Ovary (tissue), 7 donors: ENCODE measurements at regions not wholly inside any gene's neighbourhood (a gene's known extent, or its start where the extent isn't known, plus 50 kb on each side); places are given as distances from the start of the nearest gene placed in this dataset.

ENCODE experiments used
- DNase-seq, 5 donors: peaks; one replicate each; pipeline ENCODE4 v3.0.0-alpha.2; 2019 to 2020
- H3K27ac ChIP-seq, 2 donors: fragments of 200-600 bp; one replicate each; pipeline versions ENCODE4 v1.5.1 to v1.8.0; 2019 to 2022
- H3K27me3 ChIP-seq: fragments of 200-600 bp; one replicate; pipeline ENCODE4 v1.8.0; 2022
- H3K36me3 ChIP-seq: fragments of 200-600 bp; sonication (generic); one replicate; pipeline ENCODE4 v1.5.1; 2019
- H3K4me1 ChIP-seq: one replicate; pipeline ENCODE4 v1.8.1; 2013; ENCODE audit warnings: mild to moderate bottlenecking, moderate library complexity; ENCODE audit not compliant: insufficient read depth
- H3K4me3 ChIP-seq: fragments of 200-600 bp; sonication (generic); one replicate; pipeline ENCODE4 v1.5.1; 2017
- H3K9me3 ChIP-seq, 2 donors: fragments of 200-600 bp in 1 of 2; sonication (generic) in 1 of 2; one replicate each; pipeline versions ENCODE4 v1.5.1 to v1.8.1; 2013 to 2019; ENCODE audit warnings: mild to moderate bottlenecking in 1 of 2, moderate library complexity in 1 of 2
- CTCF ChIP-seq, 3 donors: fragments of 450-650 bp in 2 of 3; fragments of 200-600 bp in 1 of 3; IDR thresholded peaks; one replicate each; pipeline versions ENCODE4 v1.5.1 to v1.8.0; 2016 to 2022; ENCODE audit warnings: antibody characterized with exemption in 3 of 3, mild to moderate bottlenecking in 1 of 3
- EP300 ChIP-seq: sonication (generic); formaldehyde crosslinking; IDR thresholded peaks from one replicate; pipeline ENCODE4 v1.6.1; 2017; ENCODE audit warnings: antibody characterized with exemption
- POLR2A ChIP-seq: fragments of 450-650 bp; IDR thresholded peaks from one replicate; pipeline ENCODE4 v1.6.1; 2017; ENCODE audit warnings: antibody characterized with exemption, mild to moderate bottlenecking, moderate library complexity
- WGBS, 3 donors: extraction: QIAGEN DNeasy Blood & Tissue Kit in 1 of 3; methylation state at CpG; one replicate each; pipeline versions ENCODE4 v1.1.5 to v1.1.7; 2013 to 2017; 5-methylcytosine and 5-hydroxymethylcytosine counted together
- intact Hi-C, 4 donors: fragments of 100-400 bp; cut with DNase I; formaldehyde crosslinking; loops; one replicate each; pipeline versions ENCODE4 v1.11.0 to v1.15.1; 2022 to 2023
- donor health status: DM: no; HTN: no; CAD: no; lungs with moderate emphysema.
- donor health status: DM: no; HTN: no; CAD: no.
- donor health status: Bipolar disorder and iron deficiency.
- donor health status: DM: no; HTN: no; CAD: no.
- donor health status: DM: yes; HTN: yes; CAD: no.

- 68 to 76% (median 70%) methylated on average over 3 of the region's 3 CpGs for WGBS, 3 donors
- TF ChIP-seq CTCF (IDR thresholded peaks at IDR 0.05) (no peak), POLR2A (no peak), EP300 (no peak)
- no peaks in the 10 kb centered on the region for H3K27me3 ChIP-seq
- peaks cover 1% of the 10 kb centered on the region for H3K4me1 ChIP-seq
- intact Hi-C loops: no loop called here
- no peaks in the 10 kb centered on the region for H3K36me3 ChIP-seq
- no peaks in the 10 kb centered on the region for H3K9me3 ChIP-seq
- H3K27ac ChIP-seq: no peak overlapping the region
- no peak overlapping the region for H3K4me3 ChIP-seq
- no peak for DNase-seq
Observed at GRCh38 chr13:106686163-106686562, 118.2 kb upstream of the ARGLU1 start.

GRCh38 chr13:106685143-106685542 is 117.2 kb upstream of the ARGLU1 start:
- Histone ChIP-seq H3K36me3 (no peaks in the 10 kb centered on the region), H3K4me1 (peaks cover 1% of the 10 kb centered on the region), H3K27me3 (no peaks in the 10 kb centered on the region), H3K4me3 (no peak overlapping the region), H3K27ac (no peak overlapping the region), H3K9me3 (no peaks in the 10 kb centered on the region)
- intact Hi-C loops: no loop called here
- WGBS, 3 donors: 87 to 91% (median 87%) methylated on average over 6 of the region's 6 CpGs
- DNase-seq: no peak
- TF ChIP-seq CTCF (IDR thresholded peaks at IDR 0.05): no peak
- TF ChIP-seq POLR2A: no peak
- TF ChIP-seq EP300: no peak

- no peak for TF ChIP-seq POLR2A
- no peak for TF ChIP-seq CTCF (IDR thresholded peaks at IDR 0.05)
- TF ChIP-seq EP300: no peak
- H3K4me3 ChIP-seq: no peak overlapping the region
- intact Hi-C loops: no loop called here
- DNase-seq: no peak
- H3K27me3 ChIP-seq: no peaks in the 10 kb centered on the region
- peaks cover 1% of the 10 kb centered on the region for H3K4me1 ChIP-seq
- no peaks in the 10 kb centered on the region for H3K9me3 ChIP-seq
- no peak overlapping the region for H3K27ac ChIP-seq
- WGBS, 3 donors: 95 to 100% (median 95%) methylated on average over 3 of the region's 3 CpGs
- no peaks in the 10 kb centered on the region for H3K36me3 ChIP-seq
Observed at GRCh38 chr13:106683918-106684317, 116.0 kb upstream of the ARGLU1 start.

- TF ChIP-seq POLR2A: no peak
- no peak for TF ChIP-seq EP300
- no peak for TF ChIP-seq CTCF (IDR thresholded peaks at IDR 0.05)
- Histone ChIP-seq H3K9me3 (no peaks in the 10 kb centered on the region), H3K4me3 (no peak overlapping the region), H3K36me3 (no peaks in the 10 kb centered on the region), H3K27me3 (no peaks in the 10 kb centered on the region), H3K4me1 (peaks cover 1% of the 10 kb centered on the region), H3K27ac (no peak overlapping the region)
- intact Hi-C loops: no loop called here
- WGBS, 3 donors: 80 to 92% (median 81%) methylated on average over 8 of the region's 8 CpGs
- no peak for DNase-seq
Observed at GRCh38 chr13:106683179-106683578, 115.2 kb upstream of the ARGLU1 start.

- WGBS, 3 donors: 52 to 65% (median 64%) methylated on average over 5 of the region's 5 CpGs
- intact Hi-C loops: no loop called here
Observed at GRCh38 chr13:106681997-106682396, 114.1 kb upstream of the ARGLU1 start.

More at GRCh38 chr13:106681997-106682396, 114.1 kb upstream of the ARGLU1 start:
- Histone ChIP-seq H3K4me3 (no peak overlapping the region), H3K4me1 (peaks cover 1% of the 10 kb centered on the region), H3K36me3 (no peaks in the 10 kb centered on the region), H3K9me3 (no peaks in the 10 kb centered on the region), H3K27ac (no peak overlapping the region), H3K27me3 (no peaks in the 10 kb centered on the region)
- TF ChIP-seq CTCF (IDR thresholded peaks at IDR 0.05) (no peak), POLR2A (no peak), EP300 (no peak)
- no peak for DNase-seq
